GM12874 (cell line): ENCODE measurements at regions not wholly inside any gene's neighbourhood (a gene's known extent, or its start where the extent isn't known, plus 50 kb on each side); places are given as distances from the start of the nearest gene placed in this dataset.

ENCODE experiments used
- TF ChIP-seq, protein P1 (sequence below): IDR thresholded peaks from 2 replicates; pipeline ENCODE4 v1.5.1; 2011; ENCODE audit warnings: low read depth, mild to moderate bottlenecking, control low read depth, low read length, moderate library complexity; ENCODE audit not compliant: insufficient read depth

DNA sequence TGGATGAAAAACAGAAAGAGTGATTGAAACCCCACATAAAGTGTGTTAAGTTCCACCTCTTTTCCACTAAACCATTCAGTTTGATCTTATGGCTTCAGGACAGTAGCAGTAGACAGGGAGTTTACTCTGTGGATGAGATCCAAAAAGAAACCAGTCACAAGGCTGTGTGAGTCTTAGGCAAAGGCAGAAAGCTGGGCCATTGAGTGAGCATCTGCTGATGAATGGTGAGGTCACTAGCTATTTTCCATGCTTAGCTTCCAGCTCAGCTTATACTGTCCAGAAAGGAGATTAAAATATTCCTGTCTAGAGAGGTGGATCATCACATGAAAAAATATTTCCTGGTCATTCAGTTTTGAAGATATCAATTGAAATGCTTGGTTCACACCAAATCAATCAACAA is 1643.9 kb downstream of the HACE1 start:
- TF ChIP-seq, protein P1, sequence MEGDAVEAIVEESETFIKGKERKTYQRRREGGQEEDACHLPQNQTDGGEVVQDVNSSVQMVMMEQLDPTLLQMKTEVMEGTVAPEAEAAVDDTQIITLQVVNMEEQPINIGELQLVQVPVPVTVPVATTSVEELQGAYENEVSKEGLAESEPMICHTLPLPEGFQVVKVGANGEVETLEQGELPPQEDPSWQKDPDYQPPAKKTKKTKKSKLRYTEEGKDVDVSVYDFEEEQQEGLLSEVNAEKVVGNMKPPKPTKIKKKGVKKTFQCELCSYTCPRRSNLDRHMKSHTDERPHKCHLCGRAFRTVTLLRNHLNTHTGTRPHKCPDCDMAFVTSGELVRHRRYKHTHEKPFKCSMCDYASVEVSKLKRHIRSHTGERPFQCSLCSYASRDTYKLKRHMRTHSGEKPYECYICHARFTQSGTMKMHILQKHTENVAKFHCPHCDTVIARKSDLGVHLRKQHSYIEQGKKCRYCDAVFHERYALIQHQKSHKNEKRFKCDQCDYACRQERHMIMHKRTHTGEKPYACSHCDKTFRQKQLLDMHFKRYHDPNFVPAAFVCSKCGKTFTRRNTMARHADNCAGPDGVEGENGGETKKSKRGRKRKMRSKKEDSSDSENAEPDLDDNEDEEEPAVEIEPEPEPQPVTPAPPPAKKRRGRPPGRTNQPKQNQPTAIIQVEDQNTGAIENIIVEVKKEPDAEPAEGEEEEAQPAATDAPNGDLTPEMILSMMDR = no peak

DNA sequence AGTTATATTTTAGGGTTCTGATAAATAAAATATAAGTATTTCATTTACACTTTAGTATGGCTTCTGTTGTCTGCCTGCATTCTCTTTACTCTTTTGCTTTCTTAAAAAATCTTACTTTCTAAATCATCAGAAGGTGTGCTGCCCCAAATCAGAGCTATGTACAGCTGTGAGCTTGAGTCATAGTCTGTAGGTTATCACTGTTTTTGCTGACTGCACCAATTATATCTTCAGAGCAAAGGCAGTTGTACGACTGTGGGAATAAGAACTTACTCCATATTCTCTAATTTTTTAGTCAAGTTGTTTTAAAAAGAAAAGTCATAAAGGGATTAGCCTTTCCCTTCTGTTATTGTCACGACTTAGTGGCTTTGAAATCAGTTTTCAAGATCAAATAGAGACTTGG is 1649.0 kb downstream of the HACE1 start:
- TF ChIP-seq, protein P1 = no peak

DNA sequence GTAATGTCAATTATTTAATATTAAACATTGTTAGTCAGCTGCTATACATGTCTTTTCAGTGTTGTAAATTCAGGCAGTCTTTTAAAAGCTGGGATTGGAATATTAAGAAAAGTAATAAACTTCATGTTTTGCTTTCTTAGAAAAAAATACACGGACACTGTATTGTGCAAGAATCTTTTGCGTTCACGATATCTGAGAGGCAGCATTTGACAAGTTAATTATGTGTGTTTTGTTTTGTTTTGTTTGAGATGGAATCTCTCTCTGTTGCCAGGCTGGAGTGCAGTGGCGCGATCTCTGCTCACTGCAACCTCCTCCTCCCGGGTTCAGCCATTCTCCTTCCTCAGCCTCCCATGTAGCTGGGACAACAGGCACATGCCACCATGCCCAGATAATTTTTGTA is 1661.3 kb downstream of the HACE1 start:
- TF ChIP-seq, protein P1 = no peak

DNA sequence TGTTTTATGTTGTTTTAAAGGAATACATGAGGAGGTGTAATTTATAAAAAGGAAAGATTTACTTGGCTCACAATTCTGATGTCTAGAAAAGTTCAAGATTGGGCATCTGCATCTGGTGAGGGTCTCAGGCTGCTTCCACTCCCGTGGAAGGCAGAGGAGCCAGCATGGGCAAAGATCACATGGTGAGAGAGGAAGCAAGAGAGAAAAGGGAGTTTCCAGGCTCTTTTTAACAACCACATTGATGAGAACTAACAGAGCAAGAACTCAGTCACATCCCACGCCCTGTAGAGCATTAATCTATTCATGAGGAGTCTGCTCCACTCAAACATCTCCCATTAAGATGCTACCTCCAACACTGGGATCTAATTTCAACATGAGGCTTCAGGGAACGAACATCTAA is 1666.3 kb downstream of the HACE1 start:
- TF ChIP-seq, protein P1 = no peak

DNA sequence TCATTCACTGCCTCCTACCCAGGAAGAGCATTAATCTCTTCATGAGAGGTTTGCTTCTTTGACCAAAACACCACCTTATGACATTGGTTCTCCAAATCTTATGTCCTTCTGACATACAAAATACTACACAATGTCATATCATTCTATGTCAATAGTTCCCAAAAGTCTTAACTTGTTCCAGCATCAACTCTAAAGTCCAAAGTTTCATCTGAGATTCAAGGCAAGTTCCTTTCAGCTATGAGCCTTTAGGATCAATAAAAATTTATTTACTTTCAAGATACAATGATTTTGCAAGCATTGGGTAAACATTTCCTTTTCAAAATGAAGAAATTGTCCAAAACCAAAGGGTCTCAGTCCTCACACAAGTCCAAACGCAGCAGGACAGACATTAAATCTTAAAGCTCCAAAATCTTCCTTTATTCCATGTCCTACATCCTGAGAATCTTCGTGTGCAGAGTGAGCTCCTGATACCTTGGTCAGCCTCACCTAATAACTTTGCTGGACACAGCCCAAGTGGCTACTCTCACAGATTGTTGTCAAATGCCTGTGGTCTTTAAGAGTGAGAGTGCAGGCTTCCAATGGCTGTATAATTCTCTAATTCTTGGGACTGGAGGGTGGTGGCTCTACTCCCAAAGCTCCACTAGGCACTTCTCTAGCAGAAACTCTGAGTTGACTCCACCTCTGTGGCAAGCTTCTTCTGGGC is 1668.2 kb downstream of the HACE1 start:
- TF ChIP-seq, protein P1 = no peak

DNA sequence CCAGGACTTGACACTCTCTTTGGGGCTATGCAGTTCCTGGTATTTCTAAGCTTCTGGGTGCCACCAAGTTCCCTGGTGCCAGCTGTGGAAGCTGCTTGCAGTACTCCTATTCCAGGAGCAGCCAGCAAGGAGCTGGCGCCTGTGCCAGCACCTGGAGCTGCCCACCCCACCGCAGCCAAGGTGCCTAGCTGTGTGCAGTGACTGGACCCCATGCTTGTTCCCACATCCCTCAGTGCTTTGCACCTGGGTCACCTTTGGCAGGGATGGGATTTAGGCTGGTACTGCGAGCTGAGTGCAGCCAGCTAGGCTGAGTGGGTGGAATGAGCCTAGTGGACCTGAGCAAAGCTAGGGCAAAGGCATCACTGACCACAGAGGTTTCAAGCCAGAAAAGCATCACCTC is 1674.9 kb downstream of the HACE1 start:
- TF ChIP-seq, protein P1 = no peak

DNA sequence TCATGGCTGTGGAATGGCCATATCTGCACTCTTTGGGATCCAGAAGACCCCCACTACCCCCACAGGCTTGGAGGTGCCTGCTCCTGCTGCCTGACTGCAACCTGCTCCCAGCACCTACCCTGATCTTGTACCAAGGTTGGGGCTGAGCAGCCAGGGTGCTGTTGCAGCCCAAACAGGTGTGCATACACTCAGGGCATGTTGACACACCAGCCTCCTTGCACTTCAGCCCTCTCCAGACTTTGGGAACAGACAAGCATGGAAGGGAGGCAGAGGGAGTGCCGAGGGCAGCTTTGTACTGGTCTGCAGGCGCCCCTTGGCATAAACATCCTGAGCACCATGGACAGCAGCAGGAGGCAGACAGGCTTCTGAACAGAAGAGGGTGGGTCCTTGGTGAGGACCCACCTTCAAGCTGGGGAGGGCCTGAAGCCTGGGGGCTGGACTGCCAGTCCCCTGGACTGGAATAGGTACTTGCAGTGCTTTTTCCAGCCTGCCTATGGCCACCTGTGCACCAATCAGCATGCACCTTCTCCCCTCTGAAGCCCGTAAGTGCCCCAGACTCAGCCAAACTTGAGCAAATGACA is 1675.8 kb downstream of the HACE1 start:
- TF ChIP-seq, protein P1 = no peak
